ENCODE measurements at regions not wholly inside any gene's neighbourhood (a gene's known extent, or its start where the extent isn't known, plus 50 kb on each side); places are given as distances from the start of the nearest gene placed in this dataset.

- Histone ChIP-seq H3K27me3 (ENCODE audit: control insufficient read depth in 2 of 2, insufficient read depth in 2 of 2, low read length in 2 of 2) (no peaks in the 10 kb centered on the region), H3K79me2 (ENCODE audit: control insufficient read depth, insufficient read depth, low read length) (no peaks in the 10 kb centered on the region), H3K36me3 (ENCODE audit: control insufficient read depth, insufficient read depth, low read length) (no peaks in the 10 kb centered on the region), H3K9me1 (ENCODE audit: control insufficient read depth, insufficient read depth, low read length) (no peaks in the 10 kb centered on the region), H3K9ac (ENCODE audit: insufficient read depth in 1 of 2, low read depth in 2 of 2, low read length in 2 of 2) (no peak overlapping the region), H3K27ac (ENCODE audit: extremely low read depth, low read depth, low read length) (no peak overlapping the region), H3K4me3 (no peak overlapping the region), H3K4me2 (ENCODE audit: insufficient read depth, low read length) (no peak overlapping the region), H4K20me1 (replicated peaks; ENCODE audit: control insufficient read depth, insufficient read depth, low read length) (no peaks in the 10 kb centered on the region), H3K9me3 (replicated peaks; ENCODE audit: control insufficient read depth, insufficient read depth, low read depth, low read length) (no peaks in the 10 kb centered on the region), H3K4me1 (replicated peaks in 1 of 2; ENCODE audit: control insufficient read depth in 2 of 2, insufficient read depth in 2 of 2, low read length in 2 of 2) (no peaks in the 10 kb centered on the region), H2AFZ (ENCODE audit: low read depth, low read length) (no peak overlapping the region)
- DNase-seq (ENCODE audit: extremely low read depth in 1 of 4, low spot score in 3 of 4) (no peak), ATAC-seq (no peak), FAIRE-seq (no peak)
- CTCF ChIA-PET (ENCODE audit: low intra/inter-chr PET ratio) = no interaction called here
- POLR2A ChIA-PET = interaction anchor here (0.8 kb wide), 1 partner anchor 11 kb away, joined by 3 read pairs; no protein-coding TSS in a partner anchor
- intact Hi-C loops (cut with micrococcal nuclease) (no loop called here), in situ Hi-C loops (cut with MboI) (no loop called here)
- BruUV-seq (replicated peaks) = no TSS peak
- TF ChIP-seq ZNF184 (CRISPR knock-in tag; IDR thresholded peaks at IDR 0.05) (no peak), NR2F6 (CRISPR knock-in tag; IDR thresholded peaks at IDR 0.05) (no peak), CHD2 (IDR thresholded peaks at IDR 0.05; ENCODE audit: low read depth, low read length) (no peak), TFAP4 (CRISPR knock-in tag; IDR thresholded peaks at IDR 0.05; ENCODE audit: borderline replicate concordance) (no peak), KDM4B (IDR thresholded peaks at IDR 0.05; ENCODE audit: borderline replicate concordance in 2 of 2, low read depth in 1 of 2) (no peak), PCBP2 (IDR thresholded peaks at IDR 0.05; ENCODE audit: low read depth, low read length, poor library complexity, severe bottlenecking) (no peak), NFIX (CRISPR knock-in tag; IDR thresholded peaks at IDR 0.05; ENCODE audit: low read depth) (no peak)
These were observed 108.9 kb downstream of the FHIP1A start for GRCh38 chr4:151517896-151518295.
